ENCODE measurements at regions not wholly inside any gene's neighbourhood (a gene's known extent, or its start where the extent isn't known, plus 50 kb on each side); places are given as distances from the start of the nearest gene placed in this dataset.

- no peak for TF ChIP-seq FOXP4 (CRISPR knock-in tag; IDR thresholded peaks at IDR 0.05)
- TF ChIP-seq EMX1 (CRISPR knock-in tag; IDR thresholded peaks at IDR 0.05): no peak
- TF ChIP-seq TEAD4 (CRISPR knock-in tag; IDR thresholded peaks at IDR 0.05): no peak
- TF ChIP-seq CDX4 (CRISPR knock-in tag; IDR thresholded peaks at IDR 0.05; ENCODE audit: borderline replicate concordance): no peak
- no peak for TF ChIP-seq PRDM15 (CRISPR knock-in tag; IDR thresholded peaks at IDR 0.05)
- Mint-ChIP-seq H3K9me3 (no peaks in the 10 kb centered on the region), H3K27ac (no peak overlapping the region), H3K36me3 (no peaks in the 10 kb centered on the region), H3K4me3 (no peak overlapping the region), H3K4me1 (peaks cover 25% of the 10 kb centered on the region), H3K27me3 (ENCODE audit: low read depth) (no peaks in the 10 kb centered on the region; the same call in 1 of the 2 replicates)
- ATAC-seq (no peak), DNase-seq (ENCODE audit: low spot score) (no peak)
- ChIA-PET POLR2A (no interaction called here), CTCF (no interaction called here)
Measured at GRCh38 chr1:56426587-56427381, 152.6 kb downstream of the PLPP3 start.

- ChIA-PET POLR2A (no interaction called here), CTCF (interaction anchor here (0.6 to 0.8 kb wide), 3 partner anchors 8 to 16 kb away, joined by 3 to 4 read pairs (median 3); no protein-coding TSS in a partner anchor)
- no peaks in the 10 kb centered on the region; the same call in 1 of the 2 replicates for H3K27me3 Mint-ChIP-seq (ENCODE audit: low read depth)
- no peak overlapping the region for H3K4me3 Mint-ChIP-seq
- H3K4me1 Mint-ChIP-seq: peaks cover 19% of the 10 kb centered on the region
- no peak overlapping the region for H3K27ac Mint-ChIP-seq
- ATAC-seq: no peak
- H3K9me3 Mint-ChIP-seq: no peaks in the 10 kb centered on the region
- no peaks in the 10 kb centered on the region for H3K36me3 Mint-ChIP-seq
- no peak for DNase-seq (ENCODE audit: low spot score)
- TF ChIP-seq NR3C1 (CRISPR knock-in tag; conservative IDR thresholded peaks at IDR 0.05; ENCODE audit: low read depth) (no peak), ZMAT4 (CRISPR knock-in tag; IDR thresholded peaks at IDR 0.05) (no peak), ARID4B (CRISPR knock-in tag; IDR thresholded peaks at IDR 0.05; ENCODE audit: borderline replicate concordance) (no peak), RELA (CRISPR knock-in tag; IDR thresholded peaks at IDR 0.05; ENCODE audit: borderline replicate concordance) (no peak), HMGXB4 (CRISPR knock-in tag; IDR thresholded peaks at IDR 0.05) (no peak), TEAD4 (CRISPR knock-in tag; IDR thresholded peaks at IDR 0.05) (no peak), PRDM15 (CRISPR knock-in tag; IDR thresholded peaks at IDR 0.05) (no peak), EMX1 (CRISPR knock-in tag; IDR thresholded peaks at IDR 0.05) (no peak), FOXK1 (CRISPR knock-in tag; IDR thresholded peaks at IDR 0.05) (no peak), FOXJ3 (CRISPR knock-in tag; IDR thresholded peaks at IDR 0.05; ENCODE audit: borderline replicate concordance) (no peak), CDX4 (CRISPR knock-in tag; IDR thresholded peaks at IDR 0.05; ENCODE audit: borderline replicate concordance) (no peak)
Measured at GRCh38 chr1:56425494-56426037, 153.8 kb downstream of the PLPP3 start.
